Endothelial cell of umbilical vein (primary cell): ENCODE measurements at regions not wholly inside any gene's neighbourhood (a gene's known extent, or its start where the extent isn't known, plus 50 kb on each side); places are given as distances from the start of the nearest gene placed in this dataset.

Experiments used
- BruUV-seq: library from RNA; stranded (reverse); fragments of 400-500 nt; replicated peaks from 2 replicates; lab custom pipeline; 2021; lab: Mats Ljungman, UMichigan
- CTCF ChIA-PET: fragments of 300-600, 350-600 bp; sonication (Branson Sonifier 250); formaldehyde crosslinking; loops from one replicate; lab custom pipeline; 2021; ENCODE audit warnings: antibody characterized with exemption, inconsistent platforms; lab: Charles Lee
- POLR2A ChIA-PET: fragments of 300-600, 350-600 bp; sonication (Branson Sonifier 250); formaldehyde crosslinking; loops from one replicate; lab custom pipeline; 2021; ENCODE audit warnings: antibody characterized with exemption, inconsistent platforms; lab: Charles Lee
- DNase-seq: peaks from one replicate; pipeline ENCODE4 v3.0.0-alpha.2; 2011; ENCODE audit warnings: low read depth, low spot score
- FAIRE-seq: peaks from 2 replicates; lab custom pipeline; 2011; peaks lifted over from hg19 to GRCh38; lab: Jason Lieb, UNC
- H2AFZ ChIP-seq: 2 replicates; pipeline ENCODE4 v1.6.0; 2012; ENCODE audit warnings: low read depth, low read length, control low read depth, inconsistent platforms
- H3K27ac ChIP-seq: 2 replicates; pipeline ENCODE4 v1.5.1; 2011; ENCODE audit warnings: low read depth, mild to moderate bottlenecking, control low read depth, low read length, moderate library complexity; ENCODE audit not compliant: insufficient read depth
- H3K27me3 ChIP-seq, 2 experiments: 2 replicates each; pipeline versions ENCODE4 v1.6.0 to v1.6.1; 2011; ENCODE audit warnings: low read length in 2 of 2, mixed read lengths in 1 of 2; ENCODE audit not compliant: control insufficient read depth in 2 of 2, insufficient read depth in 2 of 2
- H3K36me3 ChIP-seq, 2 experiments: 2 replicates in 1 of 2; 3 replicates in 1 of 2; pipeline ENCODE4 v1.5.1; 2011; ENCODE audit warnings: low read length in 2 of 2, mild to moderate bottlenecking in 1 of 2, moderate library complexity in 1 of 2; ENCODE audit not compliant: control insufficient read depth in 2 of 2, insufficient read depth in 2 of 2; ENCODE audit errors: extremely low read depth in 1 of 2
- H3K4me1 ChIP-seq: 3 replicates; pipeline ENCODE4 v1.5.1; 2011; ENCODE audit warnings: mild to moderate bottlenecking, low read length; ENCODE audit not compliant: control insufficient read depth, insufficient read depth; ENCODE audit errors: extremely low read depth
- H3K4me2 ChIP-seq: 2 replicates; pipeline ENCODE4 v1.6.1; 2011; ENCODE audit warnings: low read length, control low read depth, mixed read lengths; ENCODE audit not compliant: insufficient read depth
- H3K4me3 ChIP-seq, 3 experiments: fragments of 200-600 bp in 1 of 3; sonication (generic), shearing (Covaris generic) in 1 of 3; replicated peaks in 1 of 3; 2 replicates each; pipeline ENCODE4 v1.5.1; 2011 to 2016; ENCODE audit warnings: control low read depth in 3 of 3, low read length in 3 of 3, mild to moderate bottlenecking in 2 of 3, inconsistent platforms in 1 of 3, low read depth in 1 of 3, moderate library complexity in 1 of 3; ENCODE audit not compliant: insufficient read depth in 1 of 3
- H3K79me2 ChIP-seq: 2 replicates; pipeline ENCODE4 v1.6.0; 2012; ENCODE audit warnings: low read length, inconsistent platforms; ENCODE audit not compliant: control insufficient read depth, insufficient read depth
- H3K9ac ChIP-seq: replicated peaks from 2 replicates; pipeline ENCODE3; 2011; ENCODE audit warnings: low read length, control low read depth; ENCODE audit not compliant: insufficient read depth; ENCODE audit errors: extremely low read depth
- H3K9me1 ChIP-seq: replicated peaks from 3 replicates; pipeline ENCODE4 v1.6.0; 2011; ENCODE audit warnings: mild to moderate bottlenecking, low read length; ENCODE audit not compliant: control insufficient read depth, insufficient read depth; ENCODE audit errors: extremely low read depth
- H3K9me3 ChIP-seq: replicated peaks from 2 replicates; pipeline ENCODE4 v1.5.1; 2012; ENCODE audit warnings: low read length, inconsistent platforms; ENCODE audit not compliant: control insufficient read depth, insufficient read depth
- H4K20me1 ChIP-seq: replicated peaks from 2 replicates; pipeline ENCODE3; 2011; ENCODE audit warnings: mild to moderate bottlenecking, low read length; ENCODE audit not compliant: control insufficient read depth, insufficient read depth; ENCODE audit errors: extremely low read depth
- CTCF ChIP-seq, 2 donors: IDR thresholded peaks; 1 replicate in 1 of 2; 2 replicates in 1 of 2; pipeline ENCODE4 v1.5.1; 2011; ENCODE audit warnings: low read length in 2 of 2, mild to moderate bottlenecking in 2 of 2, moderate library complexity in 2 of 2, control low read depth in 1 of 2, inconsistent platforms in 1 of 2, low read depth in 1 of 2; ENCODE audit not compliant: insufficient read depth in 1 of 2; ENCODE audit errors: extremely low read depth in 1 of 2
- EZH2 ChIP-seq: IDR thresholded peaks from 2 replicates; pipeline ENCODE4 v1.6.1; 2012; ENCODE audit warnings: borderline replicate concordance, low read depth, mild to moderate bottlenecking, moderate library complexity, low read length, inconsistent platforms; ENCODE audit not compliant: severe bottlenecking
- FOS ChIP-seq: IDR thresholded peaks from 2 replicates; pipeline ENCODE4 v1.6.1; 2011; ENCODE audit warnings: mild to moderate bottlenecking, low read length, moderate library complexity, borderline replicate concordance; ENCODE audit not compliant: insufficient read depth
- GATA2 ChIP-seq: IDR thresholded peaks from 2 replicates; pipeline ENCODE4 v1.7.0; 2011; ENCODE audit warnings: low read depth, mild to moderate bottlenecking, moderate library complexity, mixed read lengths, low read length; ENCODE audit not compliant: insufficient read length, insufficient read depth
- JUN ChIP-seq: IDR thresholded peaks from 2 replicates; pipeline ENCODE4 v1.6.1; 2011; ENCODE audit warnings: borderline replicate concordance, low read depth; ENCODE audit not compliant: insufficient read length, insufficient read depth
- MYC ChIP-seq: IDR thresholded peaks from one replicate; pipeline ENCODE4 v1.6.1; 2011; ENCODE audit warnings: mild to moderate bottlenecking, low read depth, low read length
- POLR2A ChIP-seq: IDR thresholded peaks from 2 replicates; pipeline ENCODE4 v1.6.1; 2012; ENCODE audit warnings: low read depth, mild to moderate bottlenecking, control low read depth, low read length
- POLR2AphosphoS5 ChIP-seq: IDR thresholded peaks from 2 replicates; pipeline ENCODE4 v1.6.1; 2012; ENCODE audit warnings: low read depth, mild to moderate bottlenecking, control low read depth, low read length, moderate library complexity; ENCODE audit not compliant: insufficient read depth
- dilution Hi-C: fragments of 300-500 bp; cut with MboI; formaldehyde crosslinking; loops from one replicate; pipeline ENCODE4 v1.15.0; 2019; ENCODE audit warnings: low sequenced_read_pairs; ENCODE audit not compliant: extremely low pct_ligation_motif_present
- intact Hi-C: fragments of 100-400 bp; cut with micrococcal nuclease; formaldehyde crosslinking; loops from one replicate; pipeline ENCODE4 v1.10.0; 2022
- TF ChIP-seq, protein P1 (sequence below): IDR thresholded peaks from 2 replicates; pipeline ENCODE4 v1.6.1; 2011; ENCODE audit not compliant: insufficient read depth, insufficient read length

DNA sequence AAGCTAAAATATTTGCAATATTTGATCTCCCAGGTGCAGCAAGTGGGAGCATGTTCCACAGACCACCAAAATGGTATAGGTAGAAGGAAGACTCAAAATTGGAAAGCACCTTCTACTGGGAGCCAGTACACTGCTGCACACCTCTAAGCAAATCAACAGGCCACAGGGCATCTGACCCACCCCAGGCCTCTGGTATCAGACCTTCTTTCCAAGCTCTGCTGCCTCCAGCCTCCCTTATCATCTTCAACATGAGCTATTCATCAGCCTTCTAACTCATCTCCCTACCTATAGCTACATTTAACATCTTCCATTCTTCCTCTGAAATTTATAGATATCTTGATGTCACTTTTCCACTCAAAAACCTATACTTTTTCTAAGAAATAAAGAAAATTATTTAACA is 294.8 kb downstream of the ZEB2 start:
- Histone ChIP-seq H3K9me3 (no peaks in the 10 kb centered on the region), H3K4me1 (no peaks in the 10 kb centered on the region), H3K27ac (no peak overlapping the region), H3K4me3 (no peak overlapping the region), H4K20me1 (no peaks in the 10 kb centered on the region), H3K4me2 (no peak overlapping the region), H3K36me3 (no peaks in the 10 kb centered on the region), H3K27me3 (no peaks in the 10 kb centered on the region), H3K9ac (no peak overlapping the region), H2AFZ (no peak overlapping the region), H3K79me2 (no peaks in the 10 kb centered on the region), H3K9me1 (peaks cover 2% of the 10 kb centered on the region)
- FAIRE-seq: no peak
- dilution Hi-C loops (no loop called here), intact Hi-C loops (no loop called here)
- TF ChIP-seq JUN (no peak), GATA2 (no peak), CTCF (IDR thresholded peaks at IDR 0.05; ENCODE audit: extremely low read depth in 1 of 2, insufficient read depth in 1 of 2, low read depth in 1 of 2, low read length in 2 of 2) (no peak), EZH2 (no peak), POLR2A (no peak), MYC (no peak), POLR2AphosphoS5 (no peak), FOS (no peak)
- TF ChIP-seq, protein P1, sequence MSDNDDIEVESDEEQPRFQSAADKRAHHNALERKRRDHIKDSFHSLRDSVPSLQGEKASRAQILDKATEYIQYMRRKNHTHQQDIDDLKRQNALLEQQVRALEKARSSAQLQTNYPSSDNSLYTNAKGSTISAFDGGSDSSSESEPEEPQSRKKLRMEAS: no peak
- no TSS peak for BruUV-seq
- POLR2A ChIA-PET: no interaction called here
- no peak for DNase-seq
- CTCF ChIA-PET: no interaction called here
